HG02938 (cell line): ENCODE measurements at regions not wholly inside any gene's neighbourhood (a gene's known extent, or its start where the extent isn't known, plus 50 kb on each side); places are given as distances from the start of the nearest gene placed in this dataset.
"Not testable (repeated sequence)": the region's sequence is repeated elsewhere in the genome, so short reads cannot be mapped to it uniquely, and the experiment has no call there.

Experiments
- ATAC-seq: cut with Tn5 transposase; IDR thresholded peaks from one replicate; pipeline ENCODE4 v1.9.1; 2021; ENCODE audit warnings: mild to moderate bottlenecking, moderate library complexity; ENCODE audit not compliant: unreplicated experiment

- no peak for ATAC-seq
These were observed 303.7 kb upstream of the PAPPA start for GRCh38 chr9:115849679-115850412.

- ATAC-seq: no peak
These were observed 302.9 kb upstream of the PAPPA start for GRCh38 chr9:115850548-115851304.

- ATAC-seq: no peak
These were observed 298.0 kb upstream of the PAPPA start for GRCh38 chr9:115855458-115856133.

GRCh38 chr9:115858421-115858820 lies 295.2 kb upstream of the PAPPA start:
- not testable (repeated sequence) for ATAC-seq

- ATAC-seq: no peak
These were observed 291.6 kb upstream of the PAPPA start for GRCh38 chr9:115862021-115862420.

GRCh38 chr9:115864581-115864980 lies 289.0 kb upstream of the PAPPA start:
- ATAC-seq: no peak

GRCh38 chr9:115867326-115867725 lies 286.3 kb upstream of the PAPPA start:
- no peak for ATAC-seq

- ATAC-seq: no peak
These were observed 275.6 kb upstream of the PAPPA start for GRCh38 chr9:115877852-115878438.

- no peak for ATAC-seq
These were observed 274.1 kb upstream of the PAPPA start for GRCh38 chr9:115879451-115879850.

- no peak for ATAC-seq
These were observed 273.2 kb upstream of the PAPPA start for GRCh38 chr9:115880221-115880885.

GRCh38 chr9:115882911-115883310 lies 270.7 kb upstream of the PAPPA start:
- no peak for ATAC-seq

GRCh38 chr9:115883467-115884329 lies 269.9 kb upstream of the PAPPA start:
- ATAC-seq: no peak

- ATAC-seq: no peak
These were observed 268.7 kb upstream of the PAPPA start for GRCh38 chr9:115884846-115885245.

GRCh38 chr9:115888131-115888530 lies 265.5 kb upstream of the PAPPA start:
- ATAC-seq: no peak

GRCh38 chr9:115891929-115892328 lies 261.7 kb upstream of the PAPPA start:
- no peak for ATAC-seq

GRCh38 chr9:115898478-115898877 lies 255.1 kb upstream of the PAPPA start:
- not testable (repeated sequence) for ATAC-seq

- ATAC-seq: no peak
These were observed 252.9 kb upstream of the PAPPA start for GRCh38 chr9:115900698-115901097.

- no peak for ATAC-seq
These were observed 242.6 kb upstream of the PAPPA start for GRCh38 chr9:115910959-115911358.

GRCh38 chr9:115912086-115912485 lies 241.5 kb upstream of the PAPPA start:
- ATAC-seq: no peak

- ATAC-seq: no peak
These were observed 239.9 kb upstream of the PAPPA start for GRCh38 chr9:115913696-115914095.
